Pancreas (tissue), 10 donors: ENCODE measurements at regions not wholly inside any gene's neighbourhood (a gene's known extent, or its start where the extent isn't known, plus 50 kb on each side); places are given as distances from the start of the nearest gene placed in this dataset.

Experiments used
- ATAC-seq, 4 donors: fragments of 200-7000 bp; cut with Tn5 transposase; one replicate each; pipeline versions ENCODE4 v1.8.0 to v1.9.1; 2020; ENCODE audit warnings: mild to moderate bottlenecking in 4 of 4, moderate library complexity in 4 of 4
- DNase-seq, 6 donors: peaks; one replicate each; pipeline ENCODE4 v3.0.0-alpha.2; 2020
- FAIRE-seq: peaks from 2 replicates; lab custom pipeline; 2012; peaks lifted over from hg19 to GRCh38; lab: Jason Lieb, UNC
- H3K27ac ChIP-seq, 4 donors: fragments of 200-600 bp; sonication (generic); 1 replicate in 3 of 4; 2 replicates in 1 of 4; pipeline versions ENCODE4 v1.5.0 to v1.8.0; 2020
- H3K27me3 ChIP-seq, 4 donors: fragments of 200-600 bp; one replicate each; pipeline ENCODE4 v1.8.0; 2021
- H3K36me3 ChIP-seq, 3 donors: fragments of 200-600 bp; sonication (generic) in 1 of 3; one replicate each; pipeline versions ENCODE4 v1.5.0 to v1.8.0; 2020 to 2021
- H3K4me1 ChIP-seq, 3 donors: fragments of 200-600 bp; one replicate each; pipeline ENCODE4 v1.8.0; 2021
- H3K4me3 ChIP-seq, 4 donors: fragments of 200-600 bp; sonication (generic) in 2 of 4; one replicate each; pipeline versions ENCODE4 v1.5.0 to v1.8.0; 2020 to 2021
- H3K9me3 ChIP-seq, 4 donors: fragments of 200-600 bp; one replicate each; pipeline ENCODE4 v1.8.0; 2021
- CTCF ChIP-seq, 4 donors: fragments of 200-600 bp; sonication (generic) in 3 of 4; IDR thresholded peaks; one replicate each; pipeline versions ENCODE4 v1.5.0 to v1.8.0; 2021; ENCODE audit warnings: antibody characterized with exemption in 4 of 4
- WGBS, 2 donors: extraction: QIAGEN DNeasy Blood & Tissue Kit; methylation state at CpG; one replicate each; pipeline ENCODE4 v1.1.7; 2013; 5-methylcytosine and 5-hydroxymethylcytosine counted together
- intact Hi-C, 3 donors: fragments of 100-400 bp; cut with DNase I; formaldehyde crosslinking; loops; one replicate each; pipeline versions ENCODE4 v1.11.1 to v1.14.2; 2022
- donor health status: healthy with polysubstance abuse.
- donor health status: DM: no; HTN: no; CAD: no; lungs with moderate emphysema.
- donor health status: DM: no; HTN: no; CAD: no.
- donor health status: control.
- donor health status: control.
- donor health status: Bipolar disorder and iron deficiency.
- donor health status: DM: yes; HTN: yes; CAD: no.
- donor health status: DM: no; HTN: no; CAD: no.
- donor health status: DM: no; HTN: no; CAD: no.
- donor health status: DM: yes; HTN: yes; CAD: no.

- Histone ChIP-seq H3K36me3 (no peaks in the 10 kb centered on the region), H3K4me1 (no peaks in the 10 kb centered on the region), H3K27ac (no peak overlapping the region), H3K4me3 (no peak overlapping the region), H3K9me3 (no peaks in the 10 kb centered on the region), H3K27me3 (no peaks in the 10 kb centered on the region)
- DNase-seq (no peak), FAIRE-seq (no peak), ATAC-seq (no peak)
- whole genome bisulfite sequencing, 2 donors, result 69 to 83% methylated on average over 3 of the region's 3 CpGs
- intact Hi-C loops, result no loop called here
- no peak for TF ChIP-seq CTCF (IDR thresholded peaks at IDR 0.05)
These were observed 352.5 kb upstream of the TSHZ2 start for GRCh38 chr20:52619671-52620070.

GRCh38 chr20:52619101-52619500, 353.1 kb upstream of the TSHZ2 start:
- FAIRE-seq, result no peak
- TF ChIP-seq CTCF (IDR thresholded peaks at IDR 0.05), result no peak
- H3K27ac ChIP-seq, result no peak overlapping the region
- intact Hi-C loops, result no loop called here
- H3K9me3 ChIP-seq, result no peaks in the 10 kb centered on the region
- H3K36me3 ChIP-seq, result no peaks in the 10 kb centered on the region
- 23 to 31% methylated on average over 5 of the region's 5 CpGs for WGBS, 2 donors
- no peak overlapping the region for H3K4me3 ChIP-seq
- DNase-seq, result no peak
- no peak for ATAC-seq
- no peaks in the 10 kb centered on the region for H3K27me3 ChIP-seq
- H3K4me1 ChIP-seq, result no peaks in the 10 kb centered on the region

- intact Hi-C loops, result no loop called here
- Histone ChIP-seq H3K36me3 (no peaks in the 10 kb centered on the region), H3K27ac (no peak overlapping the region), H3K4me3 (no peak overlapping the region), H3K4me1 (no peaks in the 10 kb centered on the region), H3K27me3 (peaks cover 0 to 10% (median 0%) of the 10 kb centered on the region in 4 donors), H3K9me3 (no peaks in the 10 kb centered on the region)
- DNase-seq (no peak), ATAC-seq (no peak), FAIRE-seq (no peak)
- no peak for TF ChIP-seq CTCF (IDR thresholded peaks at IDR 0.05)
- 50 to 74% methylated on average over 3 of the region's 3 CpGs for WGBS, 2 donors
These were observed 355.5 kb upstream of the TSHZ2 start for GRCh38 chr20:52616629-52617028.

GRCh38 chr20:52614051-52614863, 357.9 kb upstream of the TSHZ2 start:
- Histone ChIP-seq H3K36me3 (no peaks in the 10 kb centered on the region), H3K9me3 (no peaks in the 10 kb centered on the region), H3K4me1 (no peaks in the 10 kb centered on the region), H3K27ac (no peak overlapping the region), H3K27me3 (peaks cover 0 to 10% (median 0%) of the 10 kb centered on the region in 4 donors), H3K4me3 (no peak overlapping the region)
- DNase-seq (no peak), FAIRE-seq (no peak), ATAC-seq (no peak)
- no peak for TF ChIP-seq CTCF (IDR thresholded peaks at IDR 0.05)
- intact Hi-C loops, result no loop called here
- WGBS, 2 donors, result 67 to 78% methylated on average over 3 of the region's 3 CpGs

GRCh38 chr20:52612046-52612632, 360.0 kb upstream of the TSHZ2 start:
- ATAC-seq (no peak), FAIRE-seq (no peak)

More at GRCh38 chr20:52612046-52612632, 360.0 kb upstream of the TSHZ2 start:
- no peaks in the 10 kb centered on the region for H3K36me3 ChIP-seq
- WGBS, 2 donors, result 73 to 86% methylated on average over 5 of the region's 5 CpGs
- H3K4me1 ChIP-seq, result no peaks in the 10 kb centered on the region
- intact Hi-C loops, result no loop called here
- no peak overlapping the region for H3K4me3 ChIP-seq
- H3K27ac ChIP-seq, result no peak overlapping the region
- no peak for TF ChIP-seq CTCF (IDR thresholded peaks at IDR 0.05)
- no peak for DNase-seq
- peaks cover 0 to 10% (median 0%) of the 10 kb centered on the region in 4 donors for H3K27me3 ChIP-seq
- no peaks in the 10 kb centered on the region for H3K9me3 ChIP-seq
